GM19395 (cell line): ENCODE measurements at regions not wholly inside any gene's neighbourhood (a gene's known extent, or its start where the extent isn't known, plus 50 kb on each side); places are given as distances from the start of the nearest gene placed in this dataset.
A peak's percentile ranks its signal among the peaks of the same experiment; 100 is the strongest.

Experiments used
- ATAC-seq: cut with Tn5 transposase; IDR thresholded peaks from one replicate; pipeline ENCODE4 v1.9.1; 2021; ENCODE audit warnings: mild to moderate bottlenecking, moderate library complexity; ENCODE audit not compliant: unreplicated experiment

DNA sequence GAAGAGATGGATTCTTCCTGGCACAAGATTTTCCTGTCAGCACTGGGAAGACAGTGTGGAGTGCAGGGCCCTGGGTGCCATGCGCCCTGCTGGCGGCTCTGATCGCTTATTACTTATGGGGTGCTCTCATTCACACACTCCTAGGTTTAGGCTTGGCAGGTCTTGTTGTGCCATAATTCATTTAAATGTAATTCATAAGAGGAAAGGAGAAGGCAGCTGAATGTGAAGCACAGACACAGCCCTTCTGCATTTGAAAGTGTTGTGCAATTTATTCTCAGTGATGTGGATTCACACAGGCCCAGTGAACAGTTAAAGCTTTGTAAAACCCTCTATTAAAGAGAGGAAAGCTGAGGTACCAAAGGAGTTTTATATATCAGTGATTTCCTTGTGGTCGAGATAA lies 249.7 kb downstream of the C4orf33 start:
- no peak for ATAC-seq

GRCh38 chr4:129346036-129346435 lies 250.1 kb downstream of the C4orf33 start:
- no peak for ATAC-seq

- ATAC-seq, result no peak
Measured at GRCh38 chr4:129346734-129347133, 250.8 kb downstream of the C4orf33 start.

DNA sequence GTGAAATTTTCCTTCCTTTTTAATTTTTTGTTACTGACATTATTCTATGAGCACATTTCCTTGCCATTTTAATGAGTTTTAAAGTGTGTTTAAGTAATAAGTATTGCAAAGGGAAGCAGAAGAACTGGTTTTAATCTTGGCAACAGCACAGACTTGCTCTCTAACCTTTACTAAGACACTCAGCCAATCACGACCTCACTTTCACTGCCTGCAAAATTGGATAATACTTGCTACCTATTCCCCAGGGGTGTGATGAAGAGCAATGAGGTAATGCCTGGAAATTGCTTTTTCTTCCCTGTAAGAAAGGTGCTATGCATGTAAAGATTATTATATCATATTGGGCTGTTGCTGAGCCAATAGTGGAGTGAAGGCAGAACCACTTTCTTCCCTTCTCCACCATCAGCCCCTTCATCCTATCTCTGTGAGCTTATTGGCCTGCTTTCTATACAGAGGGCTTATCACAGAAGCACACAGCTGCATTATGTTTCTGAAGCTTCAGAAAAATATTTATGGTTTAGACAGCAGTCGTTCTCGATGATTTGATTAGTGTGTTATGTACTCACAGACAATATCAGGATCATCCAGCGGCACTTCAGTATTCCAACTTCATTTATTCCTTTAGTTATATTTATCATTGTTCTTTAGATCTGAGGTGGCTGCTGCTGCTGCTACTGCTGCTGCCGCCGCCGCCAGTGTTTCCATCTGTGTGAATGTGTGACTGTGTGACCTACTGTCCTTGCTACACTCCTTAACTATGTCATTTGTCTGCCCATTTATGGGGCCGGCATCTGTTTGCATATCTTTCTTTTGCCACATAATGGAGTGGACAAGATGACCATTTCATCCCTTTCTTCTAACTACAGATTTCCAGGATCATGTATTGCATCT lies 255.1 kb downstream of the C4orf33 start:
- ATAC-seq, result no peak

- ATAC-seq, result no peak
Measured at GRCh38 chr4:129352480-129352879, 256.5 kb downstream of the C4orf33 start.

DNA sequence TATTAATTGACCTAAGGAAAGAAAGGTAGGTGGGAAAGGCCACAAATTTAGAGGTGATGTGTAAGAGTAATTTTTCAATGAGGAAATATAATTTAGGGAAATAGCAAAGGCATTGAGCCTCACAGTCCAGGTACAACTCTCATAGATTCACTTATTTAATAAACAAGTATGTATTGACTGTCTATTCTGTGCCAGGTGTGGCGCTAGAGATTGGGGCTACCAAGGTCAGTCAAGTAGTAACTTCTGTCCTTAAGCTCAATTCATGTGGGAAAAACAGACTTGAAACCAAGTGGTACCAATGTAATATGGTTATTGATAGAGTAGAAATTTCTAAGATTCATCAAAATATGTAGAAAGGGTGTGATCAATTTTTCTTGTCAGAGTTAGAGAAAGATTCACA lies 257.5 kb downstream of the C4orf33 start:
- ATAC-seq, result no peak

- no peak for ATAC-seq
Measured at GRCh38 chr4:129355031-129355430, 259.1 kb downstream of the C4orf33 start.

- no peak for ATAC-seq
Measured at GRCh38 chr4:129355516-129355915, 259.6 kb downstream of the C4orf33 start.

DNA sequence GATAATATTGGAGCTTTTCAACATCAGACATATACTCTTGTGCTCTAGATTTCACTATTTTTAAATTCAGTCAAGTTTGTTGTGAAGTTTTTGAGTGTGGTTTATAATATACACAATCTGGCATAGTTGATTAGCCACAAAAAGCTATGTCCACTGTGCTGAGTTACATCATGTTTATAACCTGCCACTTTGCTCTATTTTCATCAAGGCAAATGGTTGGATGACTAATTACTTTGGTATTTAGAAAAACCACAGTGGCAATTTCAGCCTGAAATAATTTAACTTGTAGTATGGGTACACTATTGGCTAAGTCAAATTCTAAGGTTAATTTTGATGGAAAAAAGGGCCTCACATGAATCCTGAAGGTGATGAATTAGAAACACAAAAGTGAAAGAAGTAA lies 262.6 kb downstream of the C4orf33 start:
- ATAC-seq, result no peak

- no peak for ATAC-seq
Measured at GRCh38 chr4:129359461-129359860, 263.5 kb downstream of the C4orf33 start.

- peak; percentile 90 for ATAC-seq
Measured at GRCh38 chr4:129362691-129363274, 266.8 kb downstream of the C4orf33 start.

GRCh38 chr4:129364747-129365452 lies 268.9 kb downstream of the C4orf33 start:
- ATAC-seq, result no peak

- no peak for ATAC-seq
Measured at GRCh38 chr4:129369361-129370010, 273.5 kb downstream of the C4orf33 start.

GRCh38 chr4:129371065-129371464 lies 275.1 kb downstream of the C4orf33 start:
- no peak for ATAC-seq

DNA sequence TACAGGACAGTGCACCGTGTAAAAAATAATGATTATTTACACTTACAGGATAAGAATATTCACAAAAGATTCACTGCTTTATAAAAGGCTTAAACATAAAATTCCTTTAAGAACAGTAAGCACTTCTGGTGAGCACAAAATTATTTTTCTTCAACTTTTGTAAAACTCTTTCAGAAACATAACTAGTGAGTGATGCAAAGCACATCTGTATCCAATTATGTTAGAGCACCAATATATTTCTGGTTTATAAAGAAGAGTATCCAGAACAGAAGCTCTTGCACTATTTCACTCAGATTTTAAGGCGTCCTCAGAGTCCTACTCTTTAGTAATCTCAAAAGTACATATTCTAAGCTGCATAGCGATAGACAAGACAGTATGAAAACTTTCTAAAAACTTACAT lies 276.0 kb downstream of the C4orf33 start:
- ATAC-seq, result no peak

GRCh38 chr4:129377131-129377845 lies 281.3 kb downstream of the C4orf33 start:
- ATAC-seq, result no peak

DNA sequence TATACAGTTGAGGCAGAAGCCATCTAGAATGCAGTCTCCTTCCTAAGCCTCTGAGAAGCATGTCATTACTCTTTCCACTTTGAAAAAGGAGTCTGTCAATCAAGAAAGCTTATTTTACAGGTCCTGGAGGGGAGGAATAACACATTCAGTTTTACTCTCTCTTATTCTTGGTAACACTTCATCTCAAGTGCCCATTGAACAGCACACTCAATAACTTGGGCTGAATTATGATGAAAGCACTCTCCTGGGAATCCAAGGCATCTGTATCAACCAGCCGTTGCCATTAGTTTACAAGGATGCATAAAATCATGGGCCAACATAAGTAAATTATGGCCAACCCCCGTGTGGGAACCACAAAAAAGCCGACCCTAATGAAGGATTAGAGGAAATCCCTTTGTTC lies 282.4 kb downstream of the C4orf33 start:
- ATAC-seq, result no peak

DNA sequence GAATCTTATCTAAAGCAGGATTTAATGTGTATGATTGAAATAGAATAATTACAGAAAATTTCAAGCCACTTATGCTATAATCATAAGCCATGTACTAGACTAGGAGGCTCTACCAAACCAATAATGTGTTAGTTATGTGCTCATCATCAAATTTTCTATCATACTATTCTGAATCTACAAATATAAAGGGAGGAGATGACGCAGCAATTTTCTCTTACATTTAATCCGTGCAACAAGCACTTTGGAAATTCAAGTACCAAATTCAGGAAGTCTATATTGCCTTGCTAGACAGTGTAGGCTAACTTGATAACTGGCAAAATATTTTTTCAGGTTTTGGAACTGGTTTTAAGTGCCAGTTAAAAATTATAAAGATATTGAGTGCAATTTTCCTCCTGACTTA lies 283.5 kb downstream of the C4orf33 start:
- ATAC-seq, result no peak

- ATAC-seq, result no peak
Measured at GRCh38 chr4:129384974-129385373, 289.0 kb downstream of the C4orf33 start.

GRCh38 chr4:129387666-129388065 lies 291.7 kb downstream of the C4orf33 start:
- ATAC-seq, result no peak

DNA sequence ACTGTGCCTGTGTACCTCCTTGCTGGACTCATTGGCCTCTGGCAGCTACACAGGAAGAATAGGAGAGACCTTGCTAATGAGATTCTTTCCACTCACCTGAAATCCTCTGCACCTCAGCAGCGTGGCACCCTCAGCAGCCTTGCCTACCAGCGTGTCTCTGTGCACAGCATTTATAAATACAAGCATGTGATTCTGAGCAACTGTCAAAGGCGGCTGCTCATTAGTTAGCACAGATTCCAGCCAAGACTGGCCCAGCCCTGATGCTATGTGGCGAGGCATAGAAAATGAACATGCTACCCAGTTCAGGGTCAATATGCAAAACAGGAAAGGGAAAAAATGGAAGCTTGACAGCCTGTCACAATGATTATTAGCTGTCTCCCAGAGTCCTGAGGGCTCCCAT lies 298.0 kb downstream of the C4orf33 start:
- no peak for ATAC-seq
